ENCODE measurements at regions not wholly inside any gene's neighbourhood (a gene's known extent, or its start where the extent isn't known, plus 50 kb on each side); places are given as distances from the start of the nearest gene placed in this dataset.

DNA sequence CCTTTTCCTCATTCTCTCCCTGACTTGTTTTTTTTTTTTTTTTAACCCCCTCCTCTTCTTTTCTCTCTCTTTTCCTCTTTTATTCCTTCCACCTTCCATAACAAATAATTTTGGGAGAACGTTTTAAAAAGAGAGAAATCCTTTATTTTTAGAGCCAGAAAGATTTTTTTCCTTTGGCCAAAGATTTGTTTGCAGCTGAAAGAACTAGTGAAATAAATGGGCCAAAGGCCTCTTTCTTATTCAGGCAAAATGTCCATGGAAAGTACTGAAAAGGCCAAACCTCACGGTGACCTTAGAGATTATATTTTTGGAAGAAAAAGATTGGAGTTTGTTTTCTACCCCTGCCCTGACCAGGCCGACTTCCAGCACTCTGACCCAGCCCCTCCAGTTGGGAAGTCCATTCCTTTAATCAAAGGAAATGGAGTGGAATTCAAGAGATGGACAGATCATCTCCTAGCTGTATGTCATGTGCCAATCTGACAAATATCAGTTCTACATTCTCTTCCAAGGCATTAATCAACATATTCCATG is 214.3 kb upstream of the ADAMTS9 start:
- Mint-ChIP-seq H3K36me3 (ENCODE audit: low read depth) (no peaks in the 10 kb centered on the region), H3K27ac (peak overlapping the region in 2 of 3 experiments; percentile 43 to 76), H3K4me3 (no peak overlapping the region), H3K9me3 (no peaks in the 10 kb centered on the region), H3K4me1 (peaks cover 76% of the 10 kb centered on the region), H3K27me3 (ENCODE audit: low read depth) (no peaks in the 10 kb centered on the region)
- TF ChIP-seq, protein P1, sequence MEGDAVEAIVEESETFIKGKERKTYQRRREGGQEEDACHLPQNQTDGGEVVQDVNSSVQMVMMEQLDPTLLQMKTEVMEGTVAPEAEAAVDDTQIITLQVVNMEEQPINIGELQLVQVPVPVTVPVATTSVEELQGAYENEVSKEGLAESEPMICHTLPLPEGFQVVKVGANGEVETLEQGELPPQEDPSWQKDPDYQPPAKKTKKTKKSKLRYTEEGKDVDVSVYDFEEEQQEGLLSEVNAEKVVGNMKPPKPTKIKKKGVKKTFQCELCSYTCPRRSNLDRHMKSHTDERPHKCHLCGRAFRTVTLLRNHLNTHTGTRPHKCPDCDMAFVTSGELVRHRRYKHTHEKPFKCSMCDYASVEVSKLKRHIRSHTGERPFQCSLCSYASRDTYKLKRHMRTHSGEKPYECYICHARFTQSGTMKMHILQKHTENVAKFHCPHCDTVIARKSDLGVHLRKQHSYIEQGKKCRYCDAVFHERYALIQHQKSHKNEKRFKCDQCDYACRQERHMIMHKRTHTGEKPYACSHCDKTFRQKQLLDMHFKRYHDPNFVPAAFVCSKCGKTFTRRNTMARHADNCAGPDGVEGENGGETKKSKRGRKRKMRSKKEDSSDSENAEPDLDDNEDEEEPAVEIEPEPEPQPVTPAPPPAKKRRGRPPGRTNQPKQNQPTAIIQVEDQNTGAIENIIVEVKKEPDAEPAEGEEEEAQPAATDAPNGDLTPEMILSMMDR (IDR thresholded peaks at IDR 0.05; ENCODE audit: unreplicated experiment in 3 of 3) = no peak

DNA sequence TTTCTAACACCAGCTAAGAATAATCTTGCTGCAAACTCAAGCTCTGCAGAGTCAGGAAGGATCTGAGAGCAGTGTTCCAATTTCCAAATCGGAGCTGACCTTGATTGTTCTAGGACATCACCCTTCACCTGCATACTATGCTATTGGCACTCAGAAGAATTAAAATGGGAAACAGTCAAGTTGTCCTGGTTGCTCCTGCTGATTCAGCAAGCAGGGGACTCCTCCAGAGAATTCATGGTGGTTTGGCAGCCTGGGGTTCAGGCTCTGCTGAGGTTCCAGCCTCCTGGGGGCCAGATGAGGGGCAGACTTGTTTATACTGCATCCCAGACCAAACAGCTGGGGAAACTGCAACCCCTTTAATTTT is 213.7 kb upstream of the ADAMTS9 start:
- no peaks in the 10 kb centered on the region for H3K9me3 Mint-ChIP-seq
- TF ChIP-seq, protein P1 (IDR thresholded peaks at IDR 0.05; ENCODE audit: unreplicated experiment in 3 of 3) = no peak
- H3K27ac Mint-ChIP-seq = peak overlapping the region; percentile 43 to 76 (median 43)
- no peak overlapping the region for H3K4me3 Mint-ChIP-seq
- peaks cover 78% of the 10 kb centered on the region for H3K4me1 Mint-ChIP-seq
- H3K27me3 Mint-ChIP-seq (ENCODE audit: low read depth) = no peaks in the 10 kb centered on the region
- H3K36me3 Mint-ChIP-seq (ENCODE audit: low read depth) = no peaks in the 10 kb centered on the region

DNA sequence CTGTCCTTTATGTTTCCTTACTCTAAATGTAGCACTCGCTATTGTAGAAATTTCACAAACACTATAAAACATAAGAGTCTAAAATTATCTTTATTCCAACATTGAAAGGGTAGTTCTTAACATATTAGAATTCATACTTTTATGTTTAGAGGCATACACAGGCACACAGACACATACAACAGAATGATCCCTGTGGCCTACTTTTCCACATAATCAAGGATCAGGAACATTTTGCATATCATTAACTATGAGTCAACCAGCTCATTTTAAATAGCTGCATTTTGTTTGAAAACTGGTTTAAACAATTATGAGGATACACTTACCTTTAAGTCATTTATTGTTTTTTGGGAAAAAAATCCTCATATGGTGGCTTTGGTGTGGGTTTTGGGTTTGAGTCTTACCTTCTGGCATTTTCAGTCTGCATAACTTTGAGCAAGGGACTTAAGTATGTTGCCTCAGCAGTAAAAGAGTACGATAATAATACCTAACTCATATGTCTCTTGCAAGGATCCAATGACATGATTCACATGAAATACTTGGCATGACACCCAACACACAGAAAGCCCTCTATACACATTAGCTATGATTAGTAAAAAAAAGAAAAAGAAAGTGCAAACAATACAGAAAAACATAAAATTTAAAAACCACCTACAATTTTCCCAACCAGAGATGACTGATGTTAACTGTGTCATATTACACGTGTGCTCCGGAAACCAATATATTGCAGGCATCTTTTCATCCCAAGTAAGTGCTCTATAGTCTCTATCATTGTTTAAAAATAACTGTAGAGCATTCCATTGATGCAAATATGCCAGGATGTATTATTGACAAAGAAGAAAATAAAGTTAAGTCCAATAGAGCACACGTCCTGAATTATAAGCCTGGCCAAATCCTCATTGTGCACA is 213.1 kb upstream of the ADAMTS9 start:
- peak overlapping the region; percentile 43 to 76 (median 43) for H3K27ac Mint-ChIP-seq
- H3K9me3 Mint-ChIP-seq = no peaks in the 10 kb centered on the region
- H3K36me3 Mint-ChIP-seq (ENCODE audit: low read depth) = no peaks in the 10 kb centered on the region
- H3K27me3 Mint-ChIP-seq (ENCODE audit: low read depth) = no peaks in the 10 kb centered on the region
- peaks cover 77% of the 10 kb centered on the region for H3K4me1 Mint-ChIP-seq
- TF ChIP-seq, protein P1 (IDR thresholded peaks at IDR 0.05; ENCODE audit: unreplicated experiment in 3 of 3) = no peak
- peak overlapping the region in 1 of 3 experiments; percentile 10 for H3K4me3 Mint-ChIP-seq

DNA sequence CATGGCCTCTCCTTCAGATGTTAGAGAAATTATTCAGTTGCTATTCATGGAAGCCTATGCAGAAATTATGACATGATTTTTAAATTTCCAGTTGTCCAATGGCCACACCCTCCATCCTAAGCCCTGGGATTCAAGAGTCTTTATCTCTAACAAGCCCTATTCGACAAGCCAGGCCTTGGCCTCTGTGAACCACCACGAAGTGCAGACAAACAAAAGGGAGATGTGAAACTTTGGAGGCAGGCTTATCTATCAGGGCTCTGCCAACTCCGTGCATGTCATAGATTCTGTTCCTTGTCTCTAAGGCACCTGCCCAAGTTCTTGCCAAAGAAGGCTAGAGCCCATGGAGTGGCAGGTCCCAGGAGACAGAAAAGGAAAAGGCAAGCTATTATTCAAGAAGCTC is 212.4 kb upstream of the ADAMTS9 start:
- no peaks in the 10 kb centered on the region for H3K27me3 Mint-ChIP-seq (ENCODE audit: low read depth)
- H3K36me3 Mint-ChIP-seq (ENCODE audit: low read depth) = no peaks in the 10 kb centered on the region
- peaks cover 77% of the 10 kb centered on the region for H3K4me1 Mint-ChIP-seq
- H3K27ac Mint-ChIP-seq = peak overlapping the region in 1 of 3 experiments; percentile 76
- H3K4me3 Mint-ChIP-seq = no peak overlapping the region
- no peaks in the 10 kb centered on the region for H3K9me3 Mint-ChIP-seq
- TF ChIP-seq, protein P1 (IDR thresholded peaks at IDR 0.05; ENCODE audit: unreplicated experiment in 3 of 3) = no peak

DNA sequence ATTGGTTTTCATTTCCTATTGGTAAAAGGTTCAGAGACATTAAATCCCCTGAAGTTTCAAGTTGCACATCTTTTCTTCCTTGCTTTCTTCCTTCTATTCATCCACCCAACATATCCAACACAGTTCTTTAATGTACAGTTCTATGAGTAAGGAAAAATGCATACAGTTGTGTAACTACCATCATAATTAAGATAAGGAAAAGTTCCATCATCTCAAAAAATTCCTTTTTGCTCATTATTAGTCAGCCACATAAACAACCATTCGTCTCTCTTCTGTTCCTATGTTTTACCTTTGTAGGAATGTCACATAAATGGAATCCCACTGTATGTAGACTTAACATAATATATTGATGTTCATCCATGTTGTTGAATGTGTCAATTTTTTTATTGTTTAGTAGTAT is 211.1 kb upstream of the ADAMTS9 start:
- Mint-ChIP-seq H3K4me3 (no peak overlapping the region), H3K9me3 (no peaks in the 10 kb centered on the region), H3K36me3 (ENCODE audit: low read depth) (no peaks in the 10 kb centered on the region), H3K27ac (no peak overlapping the region), H3K27me3 (ENCODE audit: low read depth) (no peaks in the 10 kb centered on the region), H3K4me1 (peaks cover 85% of the 10 kb centered on the region)
- TF ChIP-seq, protein P1 (IDR thresholded peaks at IDR 0.05; ENCODE audit: unreplicated experiment in 3 of 3) = no peak

All from nephron (organoid).